Immature natural killer cell (primary cell): ENCODE measurements at regions not wholly inside any gene's neighbourhood (a gene's known extent, or its start where the extent isn't known, plus 50 kb on each side); places are given as distances from the start of the nearest gene placed in this dataset.

Experiments used
- DNase-seq, 3 donors: peaks; one replicate each; pipeline ENCODE4 v3.0.0; 2022; ENCODE audit warnings: mixed read lengths in 1 of 3
- H3K27ac Mint-ChIP-seq, 6 donors: one replicate each; pipeline ENCODE4 v1.8.0; 2020; ENCODE audit warnings: mixed read lengths in 6 of 6, mild to moderate bottlenecking in 5 of 6, inconsistent platforms in 4 of 6, moderate library complexity in 3 of 6
- H3K27me3 Mint-ChIP-seq, 3 donors: one replicate each; pipeline ENCODE4 v1.8.0; 2020 to 2021; ENCODE audit warnings: low read depth in 3 of 3, mild to moderate bottlenecking in 3 of 3, mixed read lengths in 3 of 3, moderate library complexity in 3 of 3, inconsistent platforms in 1 of 3
- H3K36me3 Mint-ChIP-seq, 3 donors: one replicate each; pipeline ENCODE4 v1.8.0; 2020; ENCODE audit warnings: mixed read lengths in 3 of 3, inconsistent platforms in 2 of 3, mild to moderate bottlenecking in 2 of 3
- H3K4me1 Mint-ChIP-seq, 2 donors: one replicate each; pipeline ENCODE4 v1.8.0; 2020; ENCODE audit warnings: inconsistent platforms in 2 of 2, mild to moderate bottlenecking in 2 of 2, mixed read lengths in 2 of 2, moderate library complexity in 1 of 2
- H3K4me3 Mint-ChIP-seq, 5 donors: one replicate each; pipeline ENCODE4 v1.8.0; 2020; ENCODE audit warnings: mild to moderate bottlenecking in 5 of 5, mixed read lengths in 5 of 5, inconsistent platforms in 3 of 5, moderate library complexity in 3 of 5
- H3K9me3 Mint-ChIP-seq, 6 donors: one replicate each; pipeline ENCODE4 v1.8.0; 2020; ENCODE audit warnings: mild to moderate bottlenecking in 6 of 6, mixed read lengths in 6 of 6, inconsistent platforms in 4 of 6, moderate library complexity in 3 of 6

DNA sequence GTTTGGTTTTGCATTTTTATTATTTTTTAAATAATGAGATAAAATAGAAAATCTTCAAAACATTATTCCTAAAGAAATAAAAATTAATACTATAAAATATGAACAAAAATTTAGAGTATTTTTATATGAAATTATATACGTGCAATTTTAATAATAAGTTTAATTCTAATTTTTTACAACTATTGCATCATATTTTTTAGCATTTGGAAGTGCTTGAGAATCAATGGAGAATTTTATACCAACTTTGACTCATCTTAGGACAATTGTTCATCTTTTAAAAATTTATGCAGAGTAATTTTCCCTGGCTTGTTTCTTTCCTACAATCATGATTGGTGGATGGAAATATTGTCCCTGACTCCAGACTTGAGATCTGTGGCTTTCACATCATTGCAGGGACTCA, 362.5 kb downstream of the MRPL39 start:
- no peaks in the 10 kb centered on the region for H3K4me1 Mint-ChIP-seq
- no peaks in the 10 kb centered on the region for H3K36me3 Mint-ChIP-seq
- H3K4me3 Mint-ChIP-seq = no peak overlapping the region
- no peak overlapping the region for H3K27ac Mint-ChIP-seq
- peaks cover 0 to 2% (median 0%) of the 10 kb centered on the region in 3 donors for H3K27me3 Mint-ChIP-seq
- no peak for DNase-seq
- peaks cover 2 to 31% (median 10%) of the 10 kb centered on the region in 6 donors for H3K9me3 Mint-ChIP-seq

GRCh38 chr21:25243808-25244207, 363.5 kb downstream of the MRPL39 start:
- Mint-ChIP-seq H3K27ac (no peak overlapping the region), H3K4me1 (peaks cover 0 to 1% of the 10 kb centered on the region in 2 donors), H3K9me3 (peaks cover 7 to 36% (median 12%) of the 10 kb centered on the region in 6 donors), H3K27me3 (peaks cover 0 to 2% (median 0%) of the 10 kb centered on the region in 3 donors), H3K36me3 (peaks cover 0 to 3% (median 0%) of the 10 kb centered on the region in 3 donors), H3K4me3 (no peak overlapping the region)
- DNase-seq = no peak

DNA sequence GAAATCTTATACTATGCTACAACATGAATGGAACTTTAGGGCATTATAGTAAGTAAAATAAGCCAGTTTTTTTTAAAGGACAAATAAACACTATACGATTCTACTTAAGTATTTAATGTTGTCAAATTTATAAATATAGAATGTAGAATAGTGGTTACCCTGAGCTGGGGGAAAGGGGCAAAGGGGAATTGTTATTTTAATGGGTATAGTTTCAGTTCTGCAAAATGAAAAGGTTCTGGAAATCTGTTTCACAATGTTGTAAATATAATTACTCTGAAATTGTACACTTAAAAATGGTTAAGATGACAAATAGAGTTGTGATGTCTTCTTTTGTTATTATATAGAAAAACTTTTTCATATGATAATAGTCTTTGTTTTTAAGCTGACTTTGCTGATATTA, 366.3 kb downstream of the MRPL39 start:
- Mint-ChIP-seq H3K27me3 (peaks cover 0 to 4% (median 0%) of the 10 kb centered on the region in 3 donors), H3K36me3 (peaks cover 0 to 4% (median 0%) of the 10 kb centered on the region in 3 donors), H3K4me3 (no peak overlapping the region), H3K4me1 (peaks cover 0 to 1% of the 10 kb centered on the region in 2 donors), H3K27ac (no peak overlapping the region), H3K9me3 (peaks cover 16 to 51% (median 23%) of the 10 kb centered on the region in 6 donors)
- DNase-seq = no peak

GRCh38 chr21:25234857-25235801, 372.2 kb downstream of the MRPL39 start:
- H3K4me3 Mint-ChIP-seq = no peak overlapping the region
- peaks cover 0 to 4% (median 0%) of the 10 kb centered on the region in 3 donors for H3K36me3 Mint-ChIP-seq
- H3K9me3 Mint-ChIP-seq = peaks cover 10 to 38% (median 24%) of the 10 kb centered on the region in 6 donors
- H3K27ac Mint-ChIP-seq = no peak overlapping the region
- H3K27me3 Mint-ChIP-seq = peaks cover 0 to 1% (median 0%) of the 10 kb centered on the region in 3 donors
- H3K4me1 Mint-ChIP-seq = peaks cover 0 to 1% of the 10 kb centered on the region in 2 donors
- DNase-seq = no peak

- Mint-ChIP-seq H3K4me1 (no peaks in the 10 kb centered on the region), H3K27me3 (no peaks in the 10 kb centered on the region), H3K27ac (no peak overlapping the region), H3K36me3 (no peaks in the 10 kb centered on the region), H3K9me3 (peaks cover 0 to 34% (median 18%) of the 10 kb centered on the region in 6 donors), H3K4me3 (no peak overlapping the region)
- no peak for DNase-seq
These were observed 386.3 kb downstream of the MRPL39 start for GRCh38 chr21:25220954-25221353.

DNA sequence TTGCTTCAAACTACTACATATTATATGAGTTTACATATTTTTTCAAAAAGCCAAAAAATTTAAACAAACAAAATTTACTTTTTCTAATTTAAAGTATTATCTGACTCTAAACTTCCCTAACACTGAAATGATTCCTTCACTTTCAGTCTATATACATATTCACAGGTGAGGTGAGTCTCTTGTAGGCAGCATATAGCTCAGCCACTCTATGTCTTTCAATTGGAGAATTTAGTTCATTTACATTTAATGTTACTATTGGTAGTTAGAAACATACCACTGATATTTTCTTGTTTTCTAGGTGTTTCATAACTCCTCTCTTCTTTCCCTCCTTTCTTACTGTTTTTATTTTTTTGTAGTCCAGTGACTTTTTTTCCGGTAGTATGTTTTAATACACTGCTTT, 387.1 kb downstream of the MRPL39 start:
- Mint-ChIP-seq H3K4me3 (no peak overlapping the region), H3K27ac (no peak overlapping the region), H3K27me3 (no peaks in the 10 kb centered on the region), H3K36me3 (no peaks in the 10 kb centered on the region), H3K4me1 (no peaks in the 10 kb centered on the region), H3K9me3 (peaks cover 0 to 34% (median 22%) of the 10 kb centered on the region in 6 donors)
- no peak for DNase-seq

DNA sequence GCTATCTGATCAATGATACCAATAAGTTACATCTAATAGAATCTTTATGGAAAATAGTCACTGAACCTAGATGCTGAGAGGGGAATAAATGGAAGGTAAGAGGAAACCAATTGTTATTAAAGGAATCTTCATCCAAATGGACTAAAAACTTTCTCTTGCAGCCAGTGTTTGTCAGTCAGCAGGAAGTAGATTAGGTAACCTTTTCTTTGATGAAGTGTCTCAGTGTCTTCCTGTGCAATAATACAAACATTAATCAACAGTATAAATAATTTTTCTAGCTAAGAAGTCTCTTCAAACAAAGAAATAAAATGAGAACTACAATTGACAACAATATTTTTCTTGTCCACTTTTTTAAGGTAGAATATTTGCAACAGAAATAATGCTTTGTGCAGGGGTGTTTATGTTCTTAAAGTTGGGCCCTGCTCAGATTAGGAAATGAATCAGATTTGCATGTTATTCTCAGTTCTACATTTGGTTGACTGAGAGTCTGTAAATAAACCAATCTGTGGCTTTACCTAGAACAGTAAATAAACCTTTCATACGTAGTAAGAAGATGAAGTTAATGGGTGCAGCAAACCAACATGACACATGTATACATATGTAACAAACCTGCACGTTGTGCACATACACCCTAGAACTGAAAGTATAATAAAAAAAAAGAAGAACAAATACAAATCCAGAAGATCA, 391.4 kb downstream of the MRPL39 start:
- H3K36me3 Mint-ChIP-seq = no peaks in the 10 kb centered on the region
- no peak for DNase-seq

GRCh38 chr21:25214676-25215075, 392.6 kb downstream of the MRPL39 start:
- Mint-ChIP-seq H3K27me3 (no peaks in the 10 kb centered on the region), H3K4me3 (no peak overlapping the region), H3K9me3 (peaks cover 9 to 29% (median 18%) of the 10 kb centered on the region in 6 donors), H3K36me3 (no peaks in the 10 kb centered on the region), H3K4me1 (no peaks in the 10 kb centered on the region), H3K27ac (no peak overlapping the region)
- no peak for DNase-seq

More for the DNA sequence above, 391.4 kb downstream of the MRPL39 start:
- Mint-ChIP-seq H3K9me3 (peaks cover 6 to 31% (median 17%) of the 10 kb centered on the region in 6 donors), H3K4me1 (no peaks in the 10 kb centered on the region), H3K4me3 (no peak overlapping the region), H3K27me3 (no peaks in the 10 kb centered on the region), H3K27ac (no peak overlapping the region)

GRCh38 chr21:25199944-25200343, 407.3 kb downstream of the MRPL39 start:
- peaks cover 0 to 2% (median 0%) of the 10 kb centered on the region in 3 donors for H3K27me3 Mint-ChIP-seq
- H3K9me3 Mint-ChIP-seq = peaks cover 0 to 45% (median 18%) of the 10 kb centered on the region in 6 donors
- H3K36me3 Mint-ChIP-seq = peaks cover 0 to 6% (median 0%) of the 10 kb centered on the region in 3 donors
- H3K4me3 Mint-ChIP-seq = no peak overlapping the region
- H3K27ac Mint-ChIP-seq = no peak overlapping the region
- no peaks in the 10 kb centered on the region for H3K4me1 Mint-ChIP-seq
- DNase-seq = no peak

GRCh38 chr21:25191141-25191540, 416.1 kb downstream of the MRPL39 start:
- H3K36me3 Mint-ChIP-seq = peaks cover 0 to 8% (median 0%) of the 10 kb centered on the region in 3 donors
- no peaks in the 10 kb centered on the region for H3K4me1 Mint-ChIP-seq
- DNase-seq = no peak
- peaks cover 0 to 23% (median 15%) of the 10 kb centered on the region in 6 donors for H3K9me3 Mint-ChIP-seq
- H3K27me3 Mint-ChIP-seq = peaks cover 0 to 2% (median 0%) of the 10 kb centered on the region in 3 donors
- H3K27ac Mint-ChIP-seq = no peak overlapping the region
- H3K4me3 Mint-ChIP-seq = no peak overlapping the region

DNA sequence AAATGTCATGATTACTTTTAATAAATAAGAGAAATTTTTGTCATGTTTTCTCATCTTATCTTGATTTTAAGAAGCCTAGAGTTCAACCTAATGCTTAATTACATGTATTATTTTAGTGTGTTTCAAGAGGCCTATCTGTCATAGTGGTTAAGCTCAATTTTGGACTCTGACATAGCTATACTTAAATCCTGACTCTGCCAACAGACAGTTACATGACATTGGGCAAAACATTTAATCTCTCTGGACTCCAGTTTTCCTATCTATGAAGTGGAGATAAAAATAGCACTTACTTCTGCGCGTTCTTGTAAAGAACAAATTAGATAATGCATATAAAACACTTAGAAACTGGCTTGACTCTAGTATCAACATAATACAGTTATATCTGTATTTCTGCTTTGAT, 417.8 kb downstream of the MRPL39 start:
- no peak for DNase-seq
- Mint-ChIP-seq H3K27ac (no peak overlapping the region), H3K27me3 (peaks cover 0 to 2% (median 0%) of the 10 kb centered on the region in 3 donors), H3K4me1 (no peaks in the 10 kb centered on the region), H3K36me3 (peaks cover 0 to 4% (median 0%) of the 10 kb centered on the region in 3 donors), H3K9me3 (peaks cover 0 to 18% (median 11%) of the 10 kb centered on the region in 6 donors), H3K4me3 (no peak overlapping the region)

- Mint-ChIP-seq H3K9me3 (peaks cover 0 to 17% (median 11%) of the 10 kb centered on the region in 6 donors), H3K4me3 (no peak overlapping the region), H3K27ac (no peak overlapping the region), H3K27me3 (peaks cover 0 to under 1% (median 0%) of the 10 kb centered on the region in 3 donors), H3K36me3 (peaks cover 0 to 4% (median 0%) of the 10 kb centered on the region in 3 donors), H3K4me1 (no peaks in the 10 kb centered on the region)
- no peak for DNase-seq
These were observed 418.6 kb downstream of the MRPL39 start for GRCh38 chr21:25188677-25189079.

DNA sequence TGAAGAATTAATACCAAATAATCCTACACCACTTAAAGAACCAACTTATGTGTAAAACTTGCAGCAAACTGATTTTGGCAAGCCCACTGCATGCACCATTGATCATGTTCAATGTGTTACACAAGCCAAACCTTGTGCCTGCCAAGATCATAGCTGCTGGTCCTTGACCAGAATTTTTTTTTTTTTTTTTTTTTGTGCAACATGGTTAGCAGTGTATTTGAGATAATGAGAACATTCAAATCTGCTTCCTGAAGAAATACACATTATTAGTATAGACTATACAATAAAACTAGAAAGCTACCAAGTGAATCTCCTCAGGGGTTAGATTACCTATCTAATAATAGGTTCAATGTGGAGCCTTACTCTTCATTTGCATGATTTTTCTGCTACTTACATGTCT, 421.0 kb downstream of the MRPL39 start:
- Mint-ChIP-seq H3K4me3 (no peak overlapping the region), H3K9me3 (peaks cover 2 to 29% (median 15%) of the 10 kb centered on the region in 6 donors)

DNA sequence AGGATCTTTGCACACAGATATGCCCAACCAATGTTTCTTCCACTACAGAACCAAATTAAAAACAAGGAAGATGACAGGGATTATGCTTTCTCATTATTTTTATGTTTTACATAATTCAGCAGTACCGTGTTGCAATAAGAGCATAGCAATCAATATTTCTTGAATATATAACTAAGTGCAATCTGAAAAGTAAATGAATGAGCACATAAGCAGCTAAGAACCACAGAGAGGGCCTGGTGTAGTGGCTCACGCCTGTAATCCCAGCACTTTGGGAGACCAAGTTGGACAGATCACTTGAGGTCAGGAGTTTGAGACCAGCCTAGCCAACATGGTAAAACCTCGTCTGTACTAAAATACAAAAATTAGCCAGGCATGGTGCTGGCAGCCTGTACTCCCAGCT, 423.7 kb downstream of the MRPL39 start:
- Mint-ChIP-seq H3K9me3 (peaks cover 6 to 35% (median 17%) of the 10 kb centered on the region in 6 donors), H3K4me1 (no peaks in the 10 kb centered on the region), H3K27me3 (peaks cover 0 to 1% (median 0%) of the 10 kb centered on the region in 3 donors), H3K36me3 (no peaks in the 10 kb centered on the region), H3K27ac (no peak overlapping the region), H3K4me3 (no peak overlapping the region)
- DNase-seq = no peak

More for the DNA sequence above, 421.0 kb downstream of the MRPL39 start:
- H3K4me1 Mint-ChIP-seq = no peaks in the 10 kb centered on the region
- DNase-seq = no peak
- H3K27ac Mint-ChIP-seq = no peak overlapping the region
- no peaks in the 10 kb centered on the region for H3K27me3 Mint-ChIP-seq
- peaks cover 0 to 4% (median 0%) of the 10 kb centered on the region in 3 donors for H3K36me3 Mint-ChIP-seq
